ENCODE measurements at regions not wholly inside any gene's neighbourhood (a gene's known extent, or its start where the extent isn't known, plus 50 kb on each side); places are given as distances from the start of the nearest gene placed in this dataset.

DNA sequence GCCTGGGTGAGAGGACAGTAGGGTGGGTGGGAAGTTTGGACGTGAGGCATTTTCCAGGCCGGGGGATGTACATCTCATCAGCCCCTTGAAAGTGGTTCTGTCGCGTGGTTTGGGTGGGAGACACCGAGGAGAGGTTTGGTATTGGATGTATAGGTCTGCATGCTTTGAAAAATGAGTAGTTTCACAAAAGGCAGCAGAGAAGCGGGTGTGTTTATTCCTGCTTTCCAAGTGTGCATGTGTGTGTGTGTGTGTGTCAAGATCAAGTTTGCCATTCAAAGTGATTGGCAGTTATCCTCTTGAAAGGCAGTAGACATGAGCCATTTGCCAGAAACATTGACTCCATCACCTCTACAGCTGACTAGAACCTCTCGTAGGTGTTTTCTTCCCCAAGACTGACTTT lies 423.1 kb upstream of the POU3F3 start:
- TF ChIP-seq KDM1A (IDR thresholded peaks at IDR 0.05; ENCODE audit: borderline replicate concordance, low read length) (no peak), CBX5 (IDR thresholded peaks at IDR 0.05; ENCODE audit: low read depth, low read length) (no peak), SP1 (IDR thresholded peaks at IDR 0.05; ENCODE audit: low read depth, low read length) (no peak), EZH2 (IDR thresholded peaks at IDR 0.05; ENCODE audit: low read depth, low read length, severe bottlenecking) (no peak), NRF1 (IDR thresholded peaks at IDR 0.05; ENCODE audit: low read depth, low read length) (no peak), MAFK (IDR thresholded peaks at IDR 0.05; ENCODE audit: low read depth, low read length) (no peak), POLR2A (IDR thresholded peaks at IDR 0.05; ENCODE audit: control extremely low read depth in 1 of 2, low read depth in 2 of 2, low read length in 2 of 2) (no peak), EP300 (IDR thresholded peaks at IDR 0.05; ENCODE audit: borderline replicate concordance in 1 of 2, low read depth in 2 of 2, low read length in 2 of 2) (no peak)
- TF ChIP-seq, protein P1, sequence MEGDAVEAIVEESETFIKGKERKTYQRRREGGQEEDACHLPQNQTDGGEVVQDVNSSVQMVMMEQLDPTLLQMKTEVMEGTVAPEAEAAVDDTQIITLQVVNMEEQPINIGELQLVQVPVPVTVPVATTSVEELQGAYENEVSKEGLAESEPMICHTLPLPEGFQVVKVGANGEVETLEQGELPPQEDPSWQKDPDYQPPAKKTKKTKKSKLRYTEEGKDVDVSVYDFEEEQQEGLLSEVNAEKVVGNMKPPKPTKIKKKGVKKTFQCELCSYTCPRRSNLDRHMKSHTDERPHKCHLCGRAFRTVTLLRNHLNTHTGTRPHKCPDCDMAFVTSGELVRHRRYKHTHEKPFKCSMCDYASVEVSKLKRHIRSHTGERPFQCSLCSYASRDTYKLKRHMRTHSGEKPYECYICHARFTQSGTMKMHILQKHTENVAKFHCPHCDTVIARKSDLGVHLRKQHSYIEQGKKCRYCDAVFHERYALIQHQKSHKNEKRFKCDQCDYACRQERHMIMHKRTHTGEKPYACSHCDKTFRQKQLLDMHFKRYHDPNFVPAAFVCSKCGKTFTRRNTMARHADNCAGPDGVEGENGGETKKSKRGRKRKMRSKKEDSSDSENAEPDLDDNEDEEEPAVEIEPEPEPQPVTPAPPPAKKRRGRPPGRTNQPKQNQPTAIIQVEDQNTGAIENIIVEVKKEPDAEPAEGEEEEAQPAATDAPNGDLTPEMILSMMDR (IDR thresholded peaks at IDR 0.05; ENCODE audit: control extremely low read depth in 1 of 3, insufficient read depth in 1 of 3, low read depth in 1 of 3, low read length in 3 of 3), result no peak

Data from H1 (cell line).